A549 (cell line): ENCODE measurements at regions not wholly inside any gene's neighbourhood (a gene's known extent, or its start where the extent isn't known, plus 50 kb on each side); places are given as distances from the start of the nearest gene placed in this dataset.

Source experiments
- CTCF ChIP-seq: fragments of >200 bp; sonication (Bioruptor Twin); formaldehyde crosslinking; IDR thresholded peaks from 3 replicates; pipeline ENCODE4 v1.5.1; 2016
- EHMT2 ChIP-seq: fragments of 200-600 bp; sonication (generic); IDR thresholded peaks from 2 replicates; pipeline ENCODE4 v1.6.1; 2016; ENCODE audit warnings: antibody characterized with exemption, low read depth, mild to moderate bottlenecking, moderate library complexity
- EP300 ChIP-seq, 2 experiments: fragments of >200 bp; sonication (Bioruptor Twin); formaldehyde crosslinking; IDR thresholded peaks; 2 replicates in 1 of 2; 3 replicates in 1 of 2; pipeline ENCODE4 v1.6.1; 2016 to 2017
- MAX ChIP-seq: IDR thresholded peaks from 2 replicates; pipeline ENCODE4 v1.6.1; 2012
- MYC ChIP-seq: IDR thresholded peaks from 2 replicates; pipeline ENCODE4 v1.6.1; 2012; ENCODE audit warnings: mild to moderate bottlenecking, inconsistent platforms, low read length, improper control_type of control experiment, borderline replicate concordance
- NFE2L2 ChIP-seq: fragments of 150-350 bp; conservative IDR thresholded peaks from 2 replicates; pipeline ENCODE4 v1.6.1; 2014; ENCODE audit warnings: low read length
- NPAS2 ChIP-seq: fragments of 250-450 bp; sonication (Bioruptor Pico); IDR thresholded peaks from 2 replicates; pipeline ENCODE4 v1.8.0; 2022; ENCODE audit warnings: mild to moderate bottlenecking, moderate library complexity, borderline replicate concordance
- POLR2A ChIP-seq: IDR thresholded peaks from 2 replicates; pipeline ENCODE4 v1.6.1; 2012; ENCODE audit warnings: mild to moderate bottlenecking, low read length
- RAD21 ChIP-seq, 2 experiments: fragments of >200 bp in 1 of 2; sonication (Bioruptor Twin) in 1 of 2; formaldehyde crosslinking in 1 of 2; IDR thresholded peaks in 1 of 2; conservative IDR thresholded peaks in 1 of 2; 2 replicates in 1 of 2; 3 replicates in 1 of 2; pipeline ENCODE4 v1.6.1; 2012 to 2018; ENCODE audit warnings: inconsistent platforms in 1 of 2
- RCOR1 ChIP-seq: fragments of 150-350 bp; IDR thresholded peaks from 2 replicates; pipeline ENCODE4 v1.6.1; 2014; ENCODE audit warnings: antibody characterized with exemption, low read length, low read depth

- no peak for TF ChIP-seq CTCF
- no peak for TF ChIP-seq MYC
- no peak for TF ChIP-seq NFE2L2
- no peak for TF ChIP-seq POLR2A
- no peak for TF ChIP-seq RCOR1
- no peak for TF ChIP-seq RAD21 (conservative IDR thresholded peaks at IDR 0.05 in 1 of 2, IDR thresholded peaks at IDR 0.05 in 1 of 2)
- TF ChIP-seq EP300 (IDR thresholded peaks at IDR 0.05), result no peak
- TF ChIP-seq NPAS2, result no peak
- no peak for TF ChIP-seq EHMT2
- TF ChIP-seq MAX, result no peak
Measured at GRCh38 chr6:6771964-6772363, 183.4 kb downstream of the LY86 start.
